ENCODE measurements at regions not wholly inside any gene's neighbourhood (a gene's known extent, or its start where the extent isn't known, plus 50 kb on each side); places are given as distances from the start of the nearest gene placed in this dataset.

DNA sequence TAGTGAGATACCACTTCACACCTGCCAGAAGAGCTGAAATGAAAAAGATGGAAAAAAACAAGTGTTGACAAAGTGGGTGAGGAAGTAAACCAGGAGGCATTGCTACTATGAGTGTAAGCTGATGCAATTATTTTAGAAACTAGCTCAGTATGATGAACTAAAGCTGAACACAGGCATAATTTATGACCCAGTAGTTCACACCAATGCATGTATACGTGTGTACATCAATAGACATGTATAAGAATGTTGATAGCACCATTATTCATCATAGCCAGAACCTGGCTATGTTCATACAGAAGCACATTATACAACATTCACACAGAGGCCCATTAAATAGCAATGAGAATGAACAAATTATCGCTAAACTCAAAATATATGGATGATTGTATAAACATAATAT lies 83.1 kb upstream of the SPOPL start:
- no peaks in the 10 kb centered on the region for H3K27me3 ChIP-seq
- intact Hi-C loops (cut with DNase I; ENCODE audit: low total_unique reads), result no loop called here
- H3K4me1 ChIP-seq, result peaks cover 0 to 4% of the 10 kb centered on the region in 2 donors
- H3K36me3 ChIP-seq, result no peaks in the 10 kb centered on the region
- H3K9me3 ChIP-seq, result peaks cover 0 to 5% of the 10 kb centered on the region in 2 donors
- H3K4me3 ChIP-seq, result no peak overlapping the region
- TF ChIP-seq POLR2A (IDR thresholded peaks at IDR 0.05), result no peak
- TF ChIP-seq, protein P1, sequence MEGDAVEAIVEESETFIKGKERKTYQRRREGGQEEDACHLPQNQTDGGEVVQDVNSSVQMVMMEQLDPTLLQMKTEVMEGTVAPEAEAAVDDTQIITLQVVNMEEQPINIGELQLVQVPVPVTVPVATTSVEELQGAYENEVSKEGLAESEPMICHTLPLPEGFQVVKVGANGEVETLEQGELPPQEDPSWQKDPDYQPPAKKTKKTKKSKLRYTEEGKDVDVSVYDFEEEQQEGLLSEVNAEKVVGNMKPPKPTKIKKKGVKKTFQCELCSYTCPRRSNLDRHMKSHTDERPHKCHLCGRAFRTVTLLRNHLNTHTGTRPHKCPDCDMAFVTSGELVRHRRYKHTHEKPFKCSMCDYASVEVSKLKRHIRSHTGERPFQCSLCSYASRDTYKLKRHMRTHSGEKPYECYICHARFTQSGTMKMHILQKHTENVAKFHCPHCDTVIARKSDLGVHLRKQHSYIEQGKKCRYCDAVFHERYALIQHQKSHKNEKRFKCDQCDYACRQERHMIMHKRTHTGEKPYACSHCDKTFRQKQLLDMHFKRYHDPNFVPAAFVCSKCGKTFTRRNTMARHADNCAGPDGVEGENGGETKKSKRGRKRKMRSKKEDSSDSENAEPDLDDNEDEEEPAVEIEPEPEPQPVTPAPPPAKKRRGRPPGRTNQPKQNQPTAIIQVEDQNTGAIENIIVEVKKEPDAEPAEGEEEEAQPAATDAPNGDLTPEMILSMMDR (IDR thresholded peaks at IDR 0.05), result no peak
- no peak overlapping the region for H3K27ac ChIP-seq
- no peak for DNase-seq

DNA sequence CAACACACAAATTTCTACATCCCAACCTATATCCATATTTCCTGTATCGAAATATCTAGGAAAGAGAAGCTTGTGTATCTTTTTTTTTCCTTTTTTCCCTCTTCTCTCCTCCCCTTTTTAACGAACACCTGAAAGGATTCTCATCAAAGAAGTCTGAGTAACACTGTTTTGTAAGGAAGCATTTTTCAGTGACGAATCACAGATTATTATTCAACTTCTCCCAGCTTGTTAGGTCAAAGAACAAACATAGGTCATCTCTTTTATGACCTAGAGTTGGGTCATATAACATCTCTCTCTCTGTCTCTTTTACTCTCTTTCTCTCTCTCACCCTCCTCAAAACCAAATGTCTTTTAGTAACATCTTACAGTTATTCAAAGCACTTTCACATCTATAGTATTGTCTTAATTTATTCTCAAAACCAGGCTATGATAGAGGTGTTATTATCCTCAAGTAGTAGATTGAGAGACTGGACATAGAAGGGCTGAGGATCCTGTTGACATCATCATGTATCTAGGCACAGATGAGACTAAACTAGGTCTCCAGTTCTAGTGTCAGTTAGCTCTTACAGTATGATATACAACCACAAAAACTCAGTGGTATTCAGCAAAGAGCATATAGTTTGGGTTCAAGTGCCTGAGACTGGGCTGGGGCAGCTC lies 80.1 kb upstream of the SPOPL start:
- Histone ChIP-seq H3K27me3 (no peaks in the 10 kb centered on the region), H3K9me3 (peaks cover 0 to 3% of the 10 kb centered on the region in 2 donors), H3K4me3 (no peak overlapping the region), H3K27ac (no peak overlapping the region), H3K4me1 (peaks cover 0 to 4% of the 10 kb centered on the region in 2 donors), H3K36me3 (no peaks in the 10 kb centered on the region)
- no peak for DNase-seq
- intact Hi-C loops (cut with DNase I; ENCODE audit: low total_unique reads), result no loop called here
- TF ChIP-seq POLR2A (IDR thresholded peaks at IDR 0.05), result no peak
- TF ChIP-seq, protein P1 (IDR thresholded peaks at IDR 0.05), result no peak

DNA sequence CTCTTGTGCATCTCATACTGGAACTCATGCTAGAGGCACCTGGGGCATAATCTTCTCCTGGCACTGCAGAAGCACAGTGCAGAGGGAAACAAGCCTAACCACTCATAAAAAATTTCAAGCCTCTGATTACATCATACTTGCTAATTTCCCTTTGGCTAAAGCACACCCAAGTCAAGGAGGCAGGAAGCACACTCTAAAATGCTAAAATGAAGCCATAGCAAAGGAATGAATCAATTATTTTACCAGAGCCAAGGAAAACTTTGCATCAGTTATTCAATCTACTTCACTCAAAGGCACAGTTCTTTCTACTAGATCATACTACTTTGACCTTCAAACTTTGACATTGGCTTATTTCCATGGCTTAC lies 79.6 kb upstream of the SPOPL start:
- no peaks in the 10 kb centered on the region for H3K36me3 ChIP-seq
- H3K4me1 ChIP-seq, result peaks cover 0 to 4% of the 10 kb centered on the region in 2 donors
- intact Hi-C loops (cut with DNase I; ENCODE audit: low total_unique reads), result no loop called here
- no peak for DNase-seq
- H3K27ac ChIP-seq, result no peak overlapping the region
- no peaks in the 10 kb centered on the region for H3K27me3 ChIP-seq
- TF ChIP-seq, protein P1 (IDR thresholded peaks at IDR 0.05), result no peak
- no peak for TF ChIP-seq POLR2A (IDR thresholded peaks at IDR 0.05)
- H3K4me3 ChIP-seq, result no peak overlapping the region
- H3K9me3 ChIP-seq, result peaks cover 0 to 3% of the 10 kb centered on the region in 2 donors

DNA sequence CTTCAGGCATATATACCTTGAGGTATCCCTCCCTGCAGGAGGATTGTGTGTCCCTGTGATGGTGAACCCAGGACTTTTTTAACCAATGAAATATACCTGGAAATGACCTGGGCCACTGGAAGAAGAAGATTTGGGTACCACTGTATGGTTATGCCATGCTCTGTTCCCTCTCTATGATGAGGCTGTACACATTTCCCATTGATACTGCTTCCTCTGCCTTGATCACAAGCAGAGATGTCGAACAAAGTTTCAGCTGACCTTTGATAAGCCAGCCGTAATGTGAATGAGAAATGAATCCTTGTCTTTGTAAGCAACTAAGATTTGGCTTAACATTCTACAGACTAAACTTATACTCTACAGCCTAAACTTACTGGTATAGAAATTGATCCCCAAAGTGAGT lies 78.4 kb upstream of the SPOPL start:
- intact Hi-C loops (cut with DNase I; ENCODE audit: low total_unique reads), result no loop called here
- TF ChIP-seq POLR2A (IDR thresholded peaks at IDR 0.05), result no peak
- TF ChIP-seq, protein P1 (IDR thresholded peaks at IDR 0.05), result no peak
- peaks cover 0 to 4% of the 10 kb centered on the region in 2 donors for H3K4me1 ChIP-seq
- peaks cover 0 to 9% of the 10 kb centered on the region in 2 donors for H3K9me3 ChIP-seq
- no peak overlapping the region for H3K4me3 ChIP-seq
- no peaks in the 10 kb centered on the region for H3K36me3 ChIP-seq
- no peaks in the 10 kb centered on the region for H3K27me3 ChIP-seq
- no peak for DNase-seq
- no peak overlapping the region for H3K27ac ChIP-seq

DNA sequence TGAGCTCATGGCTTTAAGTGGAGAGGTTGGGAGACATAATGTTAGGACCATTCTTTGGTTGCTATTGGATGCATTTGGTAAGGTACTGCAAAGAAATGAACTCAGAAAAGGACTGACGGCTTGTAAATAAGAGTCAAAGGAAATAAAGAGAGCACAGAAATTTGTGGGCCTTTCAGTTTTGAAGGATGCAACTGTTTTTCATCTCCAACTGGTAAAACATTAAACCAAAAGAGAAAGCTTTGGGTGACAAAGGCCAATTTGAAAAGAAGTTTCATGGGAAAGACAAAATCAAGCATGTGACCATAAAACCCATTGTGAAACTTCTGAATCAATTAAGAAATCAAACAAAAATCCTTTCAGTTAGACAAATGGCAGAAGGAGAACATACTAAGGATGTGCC lies 77.8 kb upstream of the SPOPL start:
- Histone ChIP-seq H3K27me3 (no peaks in the 10 kb centered on the region), H3K9me3 (peaks cover 0 to 9% of the 10 kb centered on the region in 2 donors), H3K36me3 (no peaks in the 10 kb centered on the region), H3K4me1 (peaks cover 0 to 4% of the 10 kb centered on the region in 2 donors), H3K27ac (no peak overlapping the region), H3K4me3 (no peak overlapping the region)
- intact Hi-C loops (cut with DNase I; ENCODE audit: low total_unique reads), result no loop called here
- TF ChIP-seq, protein P1 (IDR thresholded peaks at IDR 0.05), result no peak
- no peak for TF ChIP-seq POLR2A (IDR thresholded peaks at IDR 0.05)
- no peak for DNase-seq

Data from uterus (tissue), 3 donors.